Endothelial cell of umbilical vein (primary cell): ENCODE measurements at regions not wholly inside any gene's neighbourhood (a gene's known extent, or its start where the extent isn't known, plus 50 kb on each side); places are given as distances from the start of the nearest gene placed in this dataset.

Experiments
- BruUV-seq: library from RNA; stranded (reverse); fragments of 400-500 nt; replicated peaks from 2 replicates; lab custom pipeline; 2021; lab: Mats Ljungman, UMichigan
- CTCF ChIA-PET: fragments of 300-600, 350-600 bp; sonication (Branson Sonifier 250); formaldehyde crosslinking; loops from one replicate; lab custom pipeline; 2021; ENCODE audit warnings: antibody characterized with exemption, inconsistent platforms; lab: Charles Lee
- POLR2A ChIA-PET: fragments of 300-600, 350-600 bp; sonication (Branson Sonifier 250); formaldehyde crosslinking; loops from one replicate; lab custom pipeline; 2021; ENCODE audit warnings: antibody characterized with exemption, inconsistent platforms; lab: Charles Lee
- DNase-seq: peaks from one replicate; pipeline ENCODE4 v3.0.0-alpha.2; 2011; ENCODE audit warnings: low read depth, low spot score
- FAIRE-seq: peaks from 2 replicates; lab custom pipeline; 2011; peaks lifted over from hg19 to GRCh38; lab: Jason Lieb, UNC
- H2AFZ ChIP-seq: 2 replicates; pipeline ENCODE4 v1.6.0; 2012; ENCODE audit warnings: low read depth, low read length, control low read depth, inconsistent platforms
- H3K27ac ChIP-seq: 2 replicates; pipeline ENCODE4 v1.5.1; 2011; ENCODE audit warnings: low read depth, mild to moderate bottlenecking, control low read depth, low read length, moderate library complexity; ENCODE audit not compliant: insufficient read depth
- H3K27me3 ChIP-seq, 2 experiments: 2 replicates each; pipeline versions ENCODE4 v1.6.0 to v1.6.1; 2011; ENCODE audit warnings: low read length in 2 of 2, mixed read lengths in 1 of 2; ENCODE audit not compliant: control insufficient read depth in 2 of 2, insufficient read depth in 2 of 2
- H3K36me3 ChIP-seq, 2 experiments: 2 replicates in 1 of 2; 3 replicates in 1 of 2; pipeline ENCODE4 v1.5.1; 2011; ENCODE audit warnings: low read length in 2 of 2, mild to moderate bottlenecking in 1 of 2, moderate library complexity in 1 of 2; ENCODE audit not compliant: control insufficient read depth in 2 of 2, insufficient read depth in 2 of 2; ENCODE audit errors: extremely low read depth in 1 of 2
- H3K4me1 ChIP-seq: 3 replicates; pipeline ENCODE4 v1.5.1; 2011; ENCODE audit warnings: mild to moderate bottlenecking, low read length; ENCODE audit not compliant: control insufficient read depth, insufficient read depth; ENCODE audit errors: extremely low read depth
- H3K4me2 ChIP-seq: 2 replicates; pipeline ENCODE4 v1.6.1; 2011; ENCODE audit warnings: low read length, control low read depth, mixed read lengths; ENCODE audit not compliant: insufficient read depth
- H3K4me3 ChIP-seq, 3 experiments: fragments of 200-600 bp in 1 of 3; sonication (generic), shearing (Covaris generic) in 1 of 3; replicated peaks in 1 of 3; 2 replicates each; pipeline ENCODE4 v1.5.1; 2011 to 2016; ENCODE audit warnings: control low read depth in 3 of 3, low read length in 3 of 3, mild to moderate bottlenecking in 2 of 3, inconsistent platforms in 1 of 3, low read depth in 1 of 3, moderate library complexity in 1 of 3; ENCODE audit not compliant: insufficient read depth in 1 of 3
- H3K79me2 ChIP-seq: 2 replicates; pipeline ENCODE4 v1.6.0; 2012; ENCODE audit warnings: low read length, inconsistent platforms; ENCODE audit not compliant: control insufficient read depth, insufficient read depth
- H3K9ac ChIP-seq: replicated peaks from 2 replicates; pipeline ENCODE3; 2011; ENCODE audit warnings: low read length, control low read depth; ENCODE audit not compliant: insufficient read depth; ENCODE audit errors: extremely low read depth
- H3K9me1 ChIP-seq: replicated peaks from 3 replicates; pipeline ENCODE4 v1.6.0; 2011; ENCODE audit warnings: mild to moderate bottlenecking, low read length; ENCODE audit not compliant: control insufficient read depth, insufficient read depth; ENCODE audit errors: extremely low read depth
- H3K9me3 ChIP-seq: replicated peaks from 2 replicates; pipeline ENCODE4 v1.5.1; 2012; ENCODE audit warnings: low read length, inconsistent platforms; ENCODE audit not compliant: control insufficient read depth, insufficient read depth
- H4K20me1 ChIP-seq: replicated peaks from 2 replicates; pipeline ENCODE3; 2011; ENCODE audit warnings: mild to moderate bottlenecking, low read length; ENCODE audit not compliant: control insufficient read depth, insufficient read depth; ENCODE audit errors: extremely low read depth
- CTCF ChIP-seq, 2 donors: IDR thresholded peaks; 1 replicate in 1 of 2; 2 replicates in 1 of 2; pipeline ENCODE4 v1.5.1; 2011; ENCODE audit warnings: low read length in 2 of 2, mild to moderate bottlenecking in 2 of 2, moderate library complexity in 2 of 2, control low read depth in 1 of 2, inconsistent platforms in 1 of 2, low read depth in 1 of 2; ENCODE audit not compliant: insufficient read depth in 1 of 2; ENCODE audit errors: extremely low read depth in 1 of 2
- EZH2 ChIP-seq: IDR thresholded peaks from 2 replicates; pipeline ENCODE4 v1.6.1; 2012; ENCODE audit warnings: borderline replicate concordance, low read depth, mild to moderate bottlenecking, moderate library complexity, low read length, inconsistent platforms; ENCODE audit not compliant: severe bottlenecking
- FOS ChIP-seq: IDR thresholded peaks from 2 replicates; pipeline ENCODE4 v1.6.1; 2011; ENCODE audit warnings: mild to moderate bottlenecking, low read length, moderate library complexity, borderline replicate concordance; ENCODE audit not compliant: insufficient read depth
- GATA2 ChIP-seq: IDR thresholded peaks from 2 replicates; pipeline ENCODE4 v1.7.0; 2011; ENCODE audit warnings: low read depth, mild to moderate bottlenecking, moderate library complexity, mixed read lengths, low read length; ENCODE audit not compliant: insufficient read length, insufficient read depth
- JUN ChIP-seq: IDR thresholded peaks from 2 replicates; pipeline ENCODE4 v1.6.1; 2011; ENCODE audit warnings: borderline replicate concordance, low read depth; ENCODE audit not compliant: insufficient read length, insufficient read depth
- MAX ChIP-seq: IDR thresholded peaks from 2 replicates; pipeline ENCODE4 v1.6.1; 2011; ENCODE audit not compliant: insufficient read depth, insufficient read length
- MYC ChIP-seq: IDR thresholded peaks from one replicate; pipeline ENCODE4 v1.6.1; 2011; ENCODE audit warnings: mild to moderate bottlenecking, low read depth, low read length
- POLR2A ChIP-seq: IDR thresholded peaks from 2 replicates; pipeline ENCODE4 v1.6.1; 2012; ENCODE audit warnings: low read depth, mild to moderate bottlenecking, control low read depth, low read length
- POLR2AphosphoS5 ChIP-seq: IDR thresholded peaks from 2 replicates; pipeline ENCODE4 v1.6.1; 2012; ENCODE audit warnings: low read depth, mild to moderate bottlenecking, control low read depth, low read length, moderate library complexity; ENCODE audit not compliant: insufficient read depth
- dilution Hi-C: fragments of 300-500 bp; cut with MboI; formaldehyde crosslinking; loops from one replicate; pipeline ENCODE4 v1.15.0; 2019; ENCODE audit warnings: low sequenced_read_pairs; ENCODE audit not compliant: extremely low pct_ligation_motif_present
- intact Hi-C: fragments of 100-400 bp; cut with micrococcal nuclease; formaldehyde crosslinking; loops from one replicate; pipeline ENCODE4 v1.10.0; 2022

GRCh38 chr1:98487620-98488019 lies 173.9 kb upstream of the SNX7 start:
- Histone ChIP-seq H3K9me3 (no peaks in the 10 kb centered on the region), H3K4me2 (no peak overlapping the region), H4K20me1 (no peaks in the 10 kb centered on the region), H3K79me2 (no peaks in the 10 kb centered on the region), H3K4me1 (no peaks in the 10 kb centered on the region), H2AFZ (no peak overlapping the region), H3K36me3 (no peaks in the 10 kb centered on the region), H3K4me3 (no peak overlapping the region), H3K27me3 (no peaks in the 10 kb centered on the region), H3K27ac (no peak overlapping the region), H3K9me1 (no peaks in the 10 kb centered on the region), H3K9ac (no peak overlapping the region)
- CTCF ChIA-PET = interaction anchor here (1.0 kb wide), 1 partner anchor 19 kb away, joined by 3 read pairs; no protein-coding TSS in a partner anchor
- dilution Hi-C loops (no loop called here), intact Hi-C loops (no loop called here)
- TF ChIP-seq POLR2A = no peak
- no peak for TF ChIP-seq FOS
- TF ChIP-seq EZH2 = no peak
- no peak for TF ChIP-seq CTCF (IDR thresholded peaks at IDR 0.05; ENCODE audit: extremely low read depth in 1 of 2, insufficient read depth in 1 of 2, low read depth in 1 of 2, low read length in 2 of 2)
- TF ChIP-seq MYC = no peak
- TF ChIP-seq JUN = no peak
- no peak for TF ChIP-seq POLR2AphosphoS5
- TF ChIP-seq GATA2 = no peak
- no peak for TF ChIP-seq MAX
- no peak for DNase-seq
- POLR2A ChIA-PET = no interaction called here
- no peak for FAIRE-seq
- BruUV-seq = no TSS peak
